Lower leg skin (tissue), 4 donors: ENCODE measurements at regions not wholly inside any gene's neighbourhood (a gene's known extent, or its start where the extent isn't known, plus 50 kb on each side); places are given as distances from the start of the nearest gene placed in this dataset.

Source experiments
- DNase-seq, 2 donors: peaks; one replicate each; pipeline ENCODE4 v3.0.0-alpha.2; 2019; ENCODE audit warnings: low spot score in 2 of 2
- H3K4me3 ChIP-seq: fragments of 200-600 bp; sonication (generic); 2 replicates; pipeline ENCODE4 v1.5.1; 2017; ENCODE audit warnings: mild to moderate bottlenecking, low read depth; ENCODE audit not compliant: poor library complexity, severe bottlenecking
- CTCF ChIP-seq, 3 donors: fragments of 450-650 bp; IDR thresholded peaks; one replicate each; pipeline ENCODE4 v1.5.1; 2016; ENCODE audit warnings: antibody characterized with exemption in 3 of 3, mild to moderate bottlenecking in 3 of 3, moderate library complexity in 2 of 3
- POLR2A ChIP-seq, 2 donors: fragments of 450-650 bp; IDR thresholded peaks; one replicate each; pipeline ENCODE4 v1.6.1; 2016 to 2017; ENCODE audit warnings: antibody characterized with exemption in 2 of 2, mild to moderate bottlenecking in 1 of 2, moderate library complexity in 1 of 2
- WGBS, 2 donors: methylation state at CpG; one replicate each; pipeline ENCODE4 v1.1.5; 2018; 5-methylcytosine and 5-hydroxymethylcytosine counted together
- intact Hi-C: fragments of 100-400 bp; cut with DNase I; formaldehyde crosslinking; loops from one replicate; pipeline ENCODE4 v1.15.0; 2023; ENCODE audit warnings: low total_unique reads

GRCh38 chr6:37115236-37115895 is 54.6 kb upstream of the PIM1 start:
- intact Hi-C loops, result no loop called here
- DNase-seq, result no peak
- TF ChIP-seq CTCF (IDR thresholded peaks at IDR 0.05) (no peak), POLR2A (IDR thresholded peaks at IDR 0.05) (no peak)
- H3K4me3 ChIP-seq, result no peak overlapping the region
- 58 to 61% methylated on average over 10 of the region's 10 CpGs for WGBS, 2 donors

GRCh38 chr6:37116326-37116725 is 53.6 kb upstream of the PIM1 start:
- TF ChIP-seq POLR2A (IDR thresholded peaks at IDR 0.05), result no peak
- no peak for TF ChIP-seq CTCF (IDR thresholded peaks at IDR 0.05)
- 95% methylated on average over 2 of the region's 2 CpGs for WGBS, 2 donors
- DNase-seq, result no peak
- intact Hi-C loops, result no loop called here
- no peak overlapping the region for H3K4me3 ChIP-seq

DNA sequence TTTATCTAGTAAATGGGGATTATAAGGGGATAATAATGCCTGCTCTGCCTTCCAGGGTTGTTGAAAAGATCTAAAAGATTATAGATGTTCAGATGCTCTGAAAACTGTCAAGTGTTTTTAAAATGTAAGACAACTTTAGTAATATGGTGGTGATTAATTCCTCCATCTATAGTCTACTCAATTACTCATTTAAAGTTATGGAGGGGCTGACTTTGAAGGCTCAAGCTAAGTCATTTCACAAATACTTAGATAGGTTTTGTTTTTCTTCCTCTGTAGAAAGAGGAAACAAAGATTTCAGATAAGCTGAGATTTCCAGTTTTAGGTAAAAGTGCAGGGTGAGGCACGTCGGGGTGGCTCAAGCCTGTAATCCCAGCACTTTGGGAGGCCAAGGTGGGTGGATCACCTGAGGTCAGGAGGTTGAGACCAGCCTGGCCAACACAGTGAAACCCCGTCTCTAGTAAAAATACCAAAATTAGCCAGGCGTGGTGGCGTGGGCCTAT is 50.5 kb upstream of the PIM1 start:
- DNase-seq, result no peak
- intact Hi-C loops, result no loop called here
- 87 to 89% methylated on average over 5 of the region's 5 CpGs for WGBS, 2 donors
- TF ChIP-seq POLR2A (IDR thresholded peaks at IDR 0.05) (no peak), CTCF (IDR thresholded peaks at IDR 0.05) (no peak)
- H3K4me3 ChIP-seq, result no peak overlapping the region
